HEK293 (cell line): ENCODE measurements at regions not wholly inside any gene's neighbourhood (a gene's known extent, or its start where the extent isn't known, plus 50 kb on each side); places are given as distances from the start of the nearest gene placed in this dataset.

Source experiments
- CTCF ChIP-seq: fragments of 450-650 bp; formaldehyde crosslinking; IDR thresholded peaks from 2 replicates; pipeline ENCODE4 v1.5.1; 2016; ENCODE audit warnings: missing biosample characterization, missing genetic modification characterization
- GLI2 ChIP-seq: fragments of 450-650 bp; formaldehyde crosslinking; IDR thresholded peaks from 2 replicates; pipeline ENCODE4; 2017; ENCODE audit warnings: missing biosample characterization, missing genetic modification characterization, low read depth, borderline replicate concordance
- PRDM1 ChIP-seq: fragments of 450-650 bp; formaldehyde crosslinking; IDR thresholded peaks from 2 replicates; pipeline ENCODE4; 2016; ENCODE audit warnings: missing biosample characterization, missing genetic modification characterization
- PRDM10 ChIP-seq: fragments of 450-650 bp; formaldehyde crosslinking; IDR thresholded peaks from 2 replicates; pipeline ENCODE4 v1.5.1; 2016; ENCODE audit warnings: missing biosample characterization, missing genetic modification characterization
- TCF7L2 ChIP-seq: IDR thresholded peaks from 2 replicates; pipeline ENCODE4 v1.6.1; 2011; ENCODE audit warnings: low read depth, mild to moderate bottlenecking, inconsistent platforms, low read length, moderate library complexity, borderline replicate concordance
- ZBTB8A ChIP-seq: fragments of 450-650 bp; formaldehyde crosslinking; IDR thresholded peaks from 2 replicates; pipeline ENCODE4 v1.5.1; 2016; ENCODE audit warnings: missing biosample characterization, missing genetic modification characterization
- ZFP37 ChIP-seq: fragments of 450-650 bp; formaldehyde crosslinking; IDR thresholded peaks from 2 replicates; pipeline ENCODE4 v1.5.1; 2016; ENCODE audit warnings: missing biosample characterization, missing genetic modification characterization
- ZNF292 ChIP-seq: fragments of 450-650 bp; formaldehyde crosslinking; IDR thresholded peaks from 2 replicates; pipeline ENCODE4 v1.5.1; 2016; ENCODE audit warnings: low read depth, missing biosample characterization, missing genetic modification characterization, borderline replicate concordance
- ZNF701 ChIP-seq: fragments of 450-650 bp; formaldehyde crosslinking; IDR thresholded peaks from 2 replicates; pipeline ENCODE4 v1.5.1; 2016; ENCODE audit warnings: missing biosample characterization, missing genetic modification characterization

- TF ChIP-seq PRDM10 (no peak), CTCF (tag by site-specific recombination) (no peak), PRDM1 (no peak), ZNF292 (tag by site-specific recombination) (no peak), GLI2 (no peak), ZNF701 (tag by site-specific recombination) (no peak), ZBTB8A (no peak), TCF7L2 (no peak), ZFP37 (tag by site-specific recombination) (no peak)
Measured at GRCh38 chr5:54610197-54610944, 92.8 kb downstream of the SNX18 start.
